GM23338 (cell line): ENCODE measurements at regions not wholly inside any gene's neighbourhood (a gene's known extent, or its start where the extent isn't known, plus 50 kb on each side); places are given as distances from the start of the nearest gene placed in this dataset.

Experiments
- ATAC-seq: fragments of 200-7000 bp; cut with Tn5 transposase; 3 replicates; pipeline ENCODE4 v1.9.1; 2020
- DNase-seq: peaks from one replicate; pipeline ENCODE4 v3.0.0-alpha.2; 2015; ENCODE audit warnings: low spot score
- H2AFZ ChIP-seq: fragments of 200-600 bp; sonication (generic); 2 replicates; pipeline ENCODE4 v1.8.0; 2016; ENCODE audit warnings: antibody characterized with exemption, mild to moderate bottlenecking, moderate library complexity
- H3F3A ChIP-seq: fragments of 200-600 bp; sonication (generic); replicated peaks from 2 replicates; pipeline ENCODE4 v1.8.0; 2017; ENCODE audit warnings: antibody characterized with exemption, mixed run types, low read depth
- H3K27ac ChIP-seq: fragments of 200-600 bp; sonication (generic); 2 replicates; pipeline ENCODE4 v1.6.1; 2016; ENCODE audit warnings: low read depth
- H3K27me3 ChIP-seq: fragments of 200-600 bp; sonication (generic); 2 replicates; pipeline ENCODE4 v1.8.0; 2016; ENCODE audit warnings: mild to moderate bottlenecking, mixed run types, moderate library complexity; ENCODE audit not compliant: insufficient read depth
- H3K36me3 ChIP-seq: fragments of 200-600 bp; sonication (generic); 2 replicates; pipeline ENCODE4 v1.8.0; 2016; ENCODE audit warnings: mild to moderate bottlenecking; ENCODE audit not compliant: insufficient read depth
- H3K4me1 ChIP-seq: fragments of 200-600 bp; sonication (generic); 2 replicates; pipeline ENCODE4 v1.8.0; 2016; ENCODE audit warnings: mild to moderate bottlenecking, moderate library complexity; ENCODE audit not compliant: insufficient read depth
- H3K4me2 ChIP-seq: fragments of 200-600 bp; sonication (generic); 2 replicates; pipeline ENCODE4 v1.7.1; 2017; ENCODE audit warnings: mixed run types
- H3K4me3 ChIP-seq: fragments of 200-600 bp; sonication (generic); 2 replicates; pipeline ENCODE4 v1.6.1; 2016; ENCODE audit warnings: mixed run types
- H3K79me2 ChIP-seq: fragments of 200-600 bp; sonication (generic); replicated peaks from 2 replicates; pipeline ENCODE4 v1.8.0; 2017; ENCODE audit warnings: mild to moderate bottlenecking; ENCODE audit not compliant: insufficient read depth
- H3K9me2 ChIP-seq: fragments of 200-600 bp; sonication (generic); 2 replicates; pipeline ENCODE4 v1.8.0; 2017; ENCODE audit not compliant: insufficient read depth
- H4K20me1 ChIP-seq: fragments of 200-600 bp; sonication (generic); replicated peaks from 2 replicates; pipeline ENCODE4 v1.8.0; 2017; ENCODE audit warnings: mild to moderate bottlenecking; ENCODE audit not compliant: insufficient read depth
- H3K27ac Mint-ChIP-seq: 2 replicates; pipeline ENCODE4 v1.8.0; 2020; ENCODE audit warnings: inconsistent platforms, mild to moderate bottlenecking, moderate library complexity, mixed read lengths
- H3K27me3 Mint-ChIP-seq: 3 replicates; pipeline ENCODE4 v1.8.0; 2022; ENCODE audit warnings: low read depth, mild to moderate bottlenecking, moderate library complexity, mixed read lengths, inconsistent platforms; ENCODE audit not compliant: insufficient read depth, poor library complexity
- H3K36me3 Mint-ChIP-seq: 3 replicates; pipeline ENCODE4 v1.8.0; 2021; ENCODE audit warnings: low read depth, mild to moderate bottlenecking, inconsistent platforms, moderate library complexity, mixed read lengths
- H3K4me1 Mint-ChIP-seq: 3 replicates; pipeline ENCODE4 v1.8.0; 2020; ENCODE audit warnings: mild to moderate bottlenecking, inconsistent platforms, mixed read lengths
- H3K4me3 Mint-ChIP-seq: 3 replicates; pipeline ENCODE4 v1.8.0; 2021; ENCODE audit warnings: moderate library complexity, mild to moderate bottlenecking, inconsistent platforms, mixed read lengths
- H3K9me3 Mint-ChIP-seq: 3 replicates; pipeline ENCODE4 v1.8.0; 2020; ENCODE audit warnings: moderate library complexity, mild to moderate bottlenecking, inconsistent platforms, mixed read lengths
- EZH2phosphoT487 ChIP-seq: fragments of 200-600 bp; sonication (generic); IDR thresholded peaks from one replicate; pipeline ENCODE4 v1.8.1; 2018; ENCODE audit warnings: antibody characterized with exemption; ENCODE audit not compliant: unreplicated experiment
- JUNB ChIP-seq: IDR thresholded peaks from one replicate; pipeline ENCODE4 v1.6.1; 2016; ENCODE audit warnings: antibody characterized with exemption; ENCODE audit not compliant: unreplicated experiment
- POLR2AphosphoS5 ChIP-seq: IDR thresholded peaks from 2 replicates; pipeline ENCODE4 v1.6.1; 2016; ENCODE audit warnings: antibody characterized with exemption, low read depth
- STAT1 ChIP-seq: IDR thresholded peaks from one replicate; pipeline ENCODE4 v1.6.1; 2016; ENCODE audit warnings: antibody characterized with exemption; ENCODE audit not compliant: unreplicated experiment
- ZNF114 ChIP-seq: fragments of 250-450 bp; sonication (Bioruptor Pico); IDR thresholded peaks from 2 replicates; pipeline ENCODE4 v1.5.0; 2020; ENCODE audit warnings: mild to moderate bottlenecking, moderate library complexity
- ZNF331 ChIP-seq: fragments of 250-450 bp; sonication (Bioruptor Pico); IDR thresholded peaks from 2 replicates; pipeline ENCODE4 v1.5.0; 2020; ENCODE audit warnings: low read depth, mild to moderate bottlenecking, moderate library complexity
- TF ChIP-seq, protein P1 (sequence below): fragments of 250-450 bp; sonication (Bioruptor Pico); IDR thresholded peaks from 2 replicates; pipeline ENCODE4 v1.5.0; 2020; ENCODE audit warnings: mild to moderate bottlenecking, moderate library complexity

GRCh38 chr11:38252620-38253019, 1654.6 kb upstream of the RAG2 start:
- no peak for TF ChIP-seq POLR2AphosphoS5
- no peak for TF ChIP-seq ZNF114 (CRISPR knock-in tag)
- TF ChIP-seq, protein P1, sequence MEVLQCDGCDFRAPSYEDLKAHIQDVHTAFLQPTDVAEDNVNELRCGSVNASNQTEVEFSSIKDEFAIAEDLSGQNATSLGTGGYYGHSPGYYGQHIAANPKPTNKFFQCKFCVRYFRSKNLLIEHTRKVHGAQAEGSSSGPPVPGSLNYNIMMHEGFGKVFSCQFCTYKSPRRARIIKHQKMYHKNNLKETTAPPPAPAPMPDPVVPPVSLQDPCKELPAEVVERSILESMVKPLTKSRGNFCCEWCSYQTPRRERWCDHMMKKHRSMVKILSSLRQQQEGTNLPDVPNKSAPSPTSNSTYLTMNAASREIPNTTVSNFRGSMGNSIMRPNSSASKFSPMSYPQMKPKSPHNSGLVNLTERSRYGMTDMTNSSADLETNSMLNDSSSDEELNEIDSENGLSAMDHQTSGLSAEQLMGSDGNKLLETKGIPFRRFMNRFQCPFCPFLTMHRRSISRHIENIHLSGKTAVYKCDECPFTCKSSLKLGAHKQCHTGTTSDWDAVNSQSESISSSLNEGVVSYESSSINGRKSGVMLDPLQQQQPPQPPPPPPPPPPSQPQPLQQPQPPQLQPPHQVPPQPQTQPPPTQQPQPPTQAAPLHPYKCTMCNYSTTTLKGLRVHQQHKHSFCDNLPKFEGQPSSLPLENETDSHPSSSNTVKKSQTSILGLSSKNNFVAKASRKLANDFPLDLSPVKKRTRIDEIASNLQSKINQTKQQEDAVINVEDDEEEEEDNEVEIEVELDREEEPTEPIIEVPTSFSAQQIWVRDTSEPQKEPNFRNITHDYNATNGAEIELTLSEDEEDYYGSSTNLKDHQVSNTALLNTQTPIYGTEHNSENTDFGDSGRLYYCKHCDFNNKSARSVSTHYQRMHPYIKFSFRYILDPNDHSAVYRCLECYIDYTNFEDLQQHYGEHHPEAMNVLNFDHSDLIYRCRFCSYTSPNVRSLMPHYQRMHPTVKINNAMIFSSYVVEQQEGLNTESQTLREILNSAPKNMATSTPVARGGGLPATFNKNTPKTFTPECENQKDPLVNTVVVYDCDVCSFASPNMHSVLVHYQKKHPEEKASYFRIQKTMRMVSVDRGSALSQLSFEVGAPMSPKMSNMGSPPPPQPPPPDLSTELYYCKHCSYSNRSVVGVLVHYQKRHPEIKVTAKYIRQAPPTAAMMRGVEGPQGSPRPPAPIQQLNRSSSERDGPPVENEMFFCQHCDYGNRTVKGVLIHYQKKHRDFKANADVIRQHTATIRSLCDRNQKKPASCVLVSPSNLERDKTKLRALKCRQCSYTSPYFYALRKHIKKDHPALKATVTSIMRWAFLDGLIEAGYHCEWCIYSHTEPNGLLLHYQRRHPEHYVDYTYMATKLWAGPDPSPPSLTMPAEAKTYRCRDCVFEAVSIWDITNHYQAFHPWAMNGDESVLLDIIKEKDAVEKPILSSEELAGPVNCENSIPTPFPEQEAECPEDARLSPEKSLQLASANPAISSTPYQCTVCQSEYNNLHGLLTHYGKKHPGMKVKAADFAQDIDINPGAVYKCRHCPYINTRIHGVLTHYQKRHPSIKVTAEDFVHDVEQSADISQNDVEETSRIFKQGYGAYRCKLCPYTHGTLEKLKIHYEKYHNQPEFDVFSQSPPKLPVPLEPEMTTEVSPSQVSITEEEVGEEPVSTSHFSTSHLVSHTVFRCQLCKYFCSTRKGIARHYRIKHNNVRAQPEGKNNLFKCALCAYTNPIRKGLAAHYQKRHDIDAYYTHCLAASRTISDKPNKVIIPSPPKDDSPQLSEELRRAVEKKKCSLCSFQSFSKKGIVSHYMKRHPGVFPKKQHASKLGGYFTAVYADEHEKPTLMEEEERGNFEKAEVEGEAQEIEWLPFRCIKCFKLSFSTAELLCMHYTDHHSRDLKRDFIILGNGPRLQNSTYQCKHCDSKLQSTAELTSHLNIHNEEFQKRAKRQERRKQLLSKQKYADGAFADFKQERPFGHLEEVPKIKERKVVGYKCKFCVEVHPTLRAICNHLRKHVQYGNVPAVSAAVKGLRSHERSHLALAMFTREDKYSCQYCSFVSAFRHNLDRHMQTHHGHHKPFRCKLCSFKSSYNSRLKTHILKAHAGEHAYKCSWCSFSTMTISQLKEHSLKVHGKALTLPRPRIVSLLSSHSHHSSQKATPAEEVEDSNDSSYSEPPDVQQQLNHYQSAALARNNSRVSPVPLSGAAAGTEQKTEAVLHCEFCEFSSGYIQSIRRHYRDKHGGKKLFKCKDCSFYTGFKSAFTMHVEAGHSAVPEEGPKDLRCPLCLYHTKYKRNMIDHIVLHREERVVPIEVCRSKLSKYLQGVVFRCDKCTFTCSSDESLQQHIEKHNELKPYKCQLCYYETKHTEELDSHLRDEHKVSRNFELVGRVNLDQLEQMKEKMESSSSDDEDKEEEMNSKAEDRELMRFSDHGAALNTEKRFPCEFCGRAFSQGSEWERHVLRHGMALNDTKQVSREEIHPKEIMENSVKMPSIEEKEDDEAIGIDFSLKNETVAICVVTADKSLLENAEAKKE: no peak
- TF ChIP-seq JUNB: no peak
- no peak for TF ChIP-seq EZH2phosphoT487
- TF ChIP-seq ZNF331 (CRISPR knock-in tag): no peak
- Mint-ChIP-seq H3K27ac (no peak overlapping the region), H3K27me3 (peaks cover 3% of the 10 kb centered on the region), H3K9me3 (peaks cover 22% of the 10 kb centered on the region), H3K36me3 (peaks cover 22% of the 10 kb centered on the region), H3K4me1 (peaks cover 31% of the 10 kb centered on the region), H3K4me3 (no peak overlapping the region)
- no peaks in the 10 kb centered on the region for H3K9me2 ChIP-seq
- no peaks in the 10 kb centered on the region for H3K27me3 ChIP-seq
- no peaks in the 10 kb centered on the region for H3K36me3 ChIP-seq
- H3K4me1 ChIP-seq: peaks cover 16% of the 10 kb centered on the region; the same call in 1 of the 2 replicates
- H3K27ac ChIP-seq: no peak overlapping the region
- DNase-seq (no peak), ATAC-seq (no peak)
- H3K4me3 ChIP-seq: no peak overlapping the region
- H4K20me1 ChIP-seq: no peaks in the 10 kb centered on the region
- no peak overlapping the region for H2AFZ ChIP-seq
- no peaks in the 10 kb centered on the region for H3F3A ChIP-seq
- H3K79me2 ChIP-seq: no peaks in the 10 kb centered on the region
- H3K4me2 ChIP-seq: no peak overlapping the region

GRCh38 chr11:38246451-38246850, 1648.4 kb upstream of the RAG2 start:
- H3K4me3 Mint-ChIP-seq: no peak overlapping the region
- ATAC-seq (no peak), DNase-seq (no peak)
- H3K9me3 Mint-ChIP-seq: peaks cover 22% of the 10 kb centered on the region
- TF ChIP-seq JUNB (no peak), STAT1 (no peak)
- Histone ChIP-seq H3K36me3 (no peaks in the 10 kb centered on the region), H4K20me1 (no peaks in the 10 kb centered on the region), H3K27ac (no peak overlapping the region), H3F3A (no peaks in the 10 kb centered on the region), H2AFZ (no peak overlapping the region), H3K4me3 (no peak overlapping the region), H3K27me3 (no peaks in the 10 kb centered on the region), H3K9me2 (no peaks in the 10 kb centered on the region), H3K4me1 (no peaks in the 10 kb centered on the region), H3K79me2 (no peaks in the 10 kb centered on the region), H3K4me2 (no peak overlapping the region)
- no peak overlapping the region for H3K27ac Mint-ChIP-seq
- peaks cover 21% of the 10 kb centered on the region for H3K36me3 Mint-ChIP-seq
- H3K4me1 Mint-ChIP-seq: no peaks in the 10 kb centered on the region; the same call in 2 of the 3 replicates
- peaks cover 3% of the 10 kb centered on the region for H3K27me3 Mint-ChIP-seq
